Stimulated activated CD8-positive, alpha-beta memory T cell treated with anti-CD3 and anti-CD28 coated beads, Interleukin-2, amount 100 ng/mL, for 48 hours (primary cell): ENCODE measurements at regions not wholly inside any gene's neighbourhood (a gene's known extent, or its start where the extent isn't known, plus 50 kb on each side); places are given as distances from the start of the nearest gene placed in this dataset.

Experiments used
- DNase-seq, 2 donors: peaks; one replicate each; pipeline ENCODE4 v3.0.0-alpha.2; 2020; ENCODE audit warnings: low read depth in 2 of 2

DNA sequence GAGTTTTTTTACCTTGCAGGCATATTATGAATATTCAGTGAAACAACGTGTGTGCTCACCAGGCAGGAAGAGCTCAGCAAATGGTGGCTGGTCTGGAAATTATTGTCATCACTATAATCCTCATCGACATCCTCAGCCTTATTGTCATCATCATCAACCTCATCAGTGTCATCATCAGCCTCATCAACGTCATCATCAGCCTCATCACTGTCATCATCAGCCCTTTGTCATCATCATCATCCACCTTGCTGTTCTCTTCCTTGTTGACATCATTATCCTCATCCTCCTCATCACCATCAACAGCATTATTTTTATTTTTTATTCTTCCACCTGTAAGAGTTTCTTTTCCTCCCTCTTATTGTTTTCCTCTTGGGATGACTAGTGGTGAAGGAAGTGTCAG, 142.3 kb upstream of the GPR26 start:
- DNase-seq: no peak

DNA sequence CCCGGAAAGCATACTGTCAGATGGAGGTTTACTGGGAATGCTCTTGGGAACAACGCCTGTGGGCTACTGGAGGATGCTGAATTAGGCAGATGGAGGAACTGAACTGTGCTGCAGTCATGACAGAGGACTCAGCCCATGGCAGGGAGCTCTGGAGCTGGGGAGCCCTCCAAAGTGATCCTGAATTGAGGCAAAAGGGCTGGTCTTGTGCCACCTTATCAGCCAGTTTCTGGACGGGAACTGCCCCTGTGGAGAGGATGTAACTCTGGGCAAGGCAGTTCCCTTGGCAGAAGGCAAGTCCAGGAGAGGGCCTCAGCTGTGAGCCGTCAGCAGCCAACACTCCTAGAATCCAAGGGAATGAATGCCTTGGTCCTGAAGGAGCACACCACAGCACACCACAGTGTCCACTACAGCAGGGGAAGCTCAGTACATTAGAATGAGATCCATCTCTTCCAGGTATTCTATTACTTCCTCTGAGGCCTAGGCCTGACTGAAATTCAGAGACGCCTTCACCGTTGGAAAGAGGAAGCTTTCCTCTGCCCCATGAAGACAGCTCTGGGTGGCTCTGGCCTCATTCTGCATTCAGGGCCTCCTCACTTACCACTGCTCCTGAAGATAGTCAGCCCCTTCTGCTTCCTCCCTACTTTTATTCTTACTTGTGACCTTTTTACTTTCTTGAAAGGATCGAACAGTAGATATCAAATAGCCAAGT, 139.6 kb upstream of the GPR26 start:
- no peak for DNase-seq

GRCh38 chr10:123527151-123527550, 139.0 kb upstream of the GPR26 start:
- DNase-seq: no peak

GRCh38 chr10:123529146-123529760, 136.9 kb upstream of the GPR26 start:
- no peak for DNase-seq

GRCh38 chr10:123530166-123530870, 135.8 kb upstream of the GPR26 start:
- DNase-seq: no peak

DNA sequence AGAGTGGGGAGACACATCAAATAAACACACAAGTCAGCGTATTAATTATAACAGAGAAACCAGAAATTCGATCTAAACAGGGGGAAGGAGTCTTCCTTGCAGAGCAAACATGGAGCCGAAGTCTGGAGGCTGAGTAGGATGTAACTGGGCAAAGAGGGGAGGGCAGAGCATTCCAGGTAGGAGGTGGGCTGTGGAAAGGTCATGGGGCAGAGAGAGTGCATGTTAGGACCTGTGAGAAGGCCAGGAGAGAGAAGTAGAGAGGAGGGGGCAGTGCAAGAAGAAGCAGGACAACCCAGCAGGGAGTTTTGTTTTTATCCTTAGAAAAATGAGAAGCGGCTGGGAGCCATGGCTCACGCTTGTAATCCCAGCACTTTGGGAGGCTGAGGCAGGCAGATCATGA, 130.8 kb upstream of the GPR26 start:
- no peak for DNase-seq

GRCh38 chr10:123536176-123536845, 129.8 kb upstream of the GPR26 start:
- DNase-seq: no peak

- no peak for DNase-seq
Observed at GRCh38 chr10:123537188-123537961, 128.8 kb upstream of the GPR26 start.

DNA sequence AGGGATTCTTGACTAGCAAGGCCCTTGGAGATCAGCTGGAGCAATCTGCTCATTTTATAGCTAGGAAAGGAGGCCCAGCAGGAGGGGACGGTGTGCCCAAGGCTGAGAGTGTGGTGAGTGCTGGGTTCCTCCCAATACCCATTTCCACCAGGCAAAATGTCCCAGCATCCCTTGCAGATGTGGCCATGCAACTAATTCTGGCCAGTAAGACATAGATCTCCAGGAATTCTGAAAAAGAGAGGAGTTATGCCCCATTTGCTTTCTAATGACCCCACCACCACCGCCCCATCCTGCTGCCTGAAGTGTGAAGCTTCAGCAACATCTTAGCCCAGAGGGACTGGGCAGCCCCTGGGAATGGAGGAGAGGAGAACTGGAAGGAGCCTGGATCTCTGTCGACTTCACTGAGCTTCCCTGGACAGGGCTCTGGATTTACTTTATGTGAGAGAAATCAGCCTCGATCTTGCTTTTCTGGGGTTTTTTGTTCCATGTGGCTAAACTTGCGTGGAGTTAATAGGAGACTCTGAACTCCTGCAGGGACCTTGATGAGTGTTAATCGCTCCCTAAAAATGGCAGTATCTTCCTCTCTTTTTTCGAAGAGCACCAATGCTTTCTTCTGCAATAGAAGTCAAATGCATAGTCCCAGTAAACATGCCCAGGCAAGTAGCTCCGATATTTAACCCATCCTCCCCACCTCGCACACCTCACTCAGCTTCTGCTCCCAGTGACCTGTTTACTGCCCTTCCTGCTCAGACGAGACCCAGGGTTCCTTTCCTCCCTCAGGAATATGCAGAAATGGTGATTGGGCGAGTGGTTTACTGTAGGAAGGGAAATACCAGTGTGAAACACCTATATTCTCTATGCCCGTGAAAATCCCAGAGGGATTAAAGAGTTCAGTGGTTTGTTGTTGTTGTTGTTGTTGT, 127.5 kb upstream of the GPR26 start:
- DNase-seq: no peak

GRCh38 chr10:123544986-123545385, 121.2 kb upstream of the GPR26 start:
- no peak for DNase-seq

DNA sequence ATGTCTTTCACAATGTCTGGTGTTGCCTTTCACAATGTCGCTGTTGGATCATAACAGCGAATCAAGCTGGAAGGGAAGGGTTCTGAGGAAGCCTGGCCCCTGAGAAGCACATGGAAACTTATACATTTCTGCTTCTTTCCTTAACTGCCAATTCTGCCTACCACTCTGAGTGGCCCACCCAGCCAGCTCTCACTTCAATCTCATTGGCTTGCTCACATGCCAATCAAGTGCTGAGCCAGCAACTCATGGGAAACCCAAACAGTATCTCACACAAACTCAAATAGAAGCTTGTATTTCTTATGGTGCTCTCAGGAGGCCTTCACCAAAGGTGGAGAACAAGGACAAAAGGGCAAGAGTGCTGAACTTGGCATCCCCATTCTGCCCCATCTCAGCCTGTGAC, 117.4 kb upstream of the GPR26 start:
- DNase-seq: no peak

GRCh38 chr10:123549761-123550454, 116.2 kb upstream of the GPR26 start:
- DNase-seq: no peak

- DNase-seq: no peak
Observed at GRCh38 chr10:123550675-123551096, 115.5 kb upstream of the GPR26 start.

DNA sequence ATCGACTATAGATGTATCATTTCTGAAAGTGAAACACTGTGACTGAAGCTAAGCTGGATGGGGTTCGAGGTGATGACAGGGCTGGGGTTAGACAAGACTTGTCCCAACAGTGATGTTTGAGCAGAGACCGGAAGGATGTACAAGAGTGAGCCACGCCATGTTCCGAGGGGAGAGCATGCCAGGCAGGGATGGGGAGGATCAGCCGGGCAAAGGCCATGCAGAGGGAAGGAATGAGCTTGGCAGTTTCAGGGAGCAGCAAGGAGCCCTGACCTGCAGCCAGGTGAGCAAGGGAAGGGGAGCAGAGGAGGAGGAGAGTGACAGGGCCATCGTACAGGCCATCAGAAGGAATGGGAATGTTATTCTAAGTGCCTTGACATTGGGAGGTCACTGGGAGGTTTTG, 114.9 kb upstream of the GPR26 start:
- DNase-seq: no peak

DNA sequence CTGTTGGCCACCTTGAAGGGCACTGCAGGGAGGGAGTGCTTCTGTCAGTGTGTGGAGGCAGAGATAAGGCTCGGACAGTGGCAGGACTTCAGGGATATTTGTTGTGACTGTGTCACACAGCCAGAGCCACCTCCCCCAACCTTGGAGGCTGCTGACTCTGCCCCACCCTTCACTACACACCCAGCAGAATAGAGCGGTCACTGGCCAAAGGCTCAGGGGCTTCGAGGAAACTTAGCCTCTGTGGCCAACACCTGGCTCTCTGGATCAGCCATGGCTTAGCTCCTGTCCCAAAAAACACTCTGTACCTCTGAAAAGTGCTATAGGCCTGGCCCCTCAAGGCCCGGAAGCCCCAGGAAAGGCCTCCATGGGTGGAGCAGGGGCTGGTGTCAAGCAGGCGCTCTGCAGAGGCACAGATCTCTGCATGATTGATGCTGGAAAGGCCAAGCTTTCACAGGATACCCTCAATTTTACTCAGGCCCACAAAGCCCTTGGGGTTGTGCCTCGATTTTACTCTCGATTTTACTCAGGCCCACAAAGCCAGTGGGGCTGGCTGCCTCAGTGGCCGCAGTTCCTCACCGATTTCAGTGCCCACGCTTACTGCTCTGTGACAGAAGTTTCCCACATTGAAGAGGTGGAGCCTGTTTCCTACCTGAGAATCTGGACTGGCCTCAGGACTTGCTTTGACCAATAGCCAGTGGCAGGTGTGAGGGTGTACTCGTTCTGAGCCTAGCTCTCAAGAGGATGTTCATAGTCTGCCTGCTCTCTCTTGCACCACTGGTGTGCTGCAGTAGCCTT, 113.2 kb upstream of the GPR26 start:
- DNase-seq: no peak

DNA sequence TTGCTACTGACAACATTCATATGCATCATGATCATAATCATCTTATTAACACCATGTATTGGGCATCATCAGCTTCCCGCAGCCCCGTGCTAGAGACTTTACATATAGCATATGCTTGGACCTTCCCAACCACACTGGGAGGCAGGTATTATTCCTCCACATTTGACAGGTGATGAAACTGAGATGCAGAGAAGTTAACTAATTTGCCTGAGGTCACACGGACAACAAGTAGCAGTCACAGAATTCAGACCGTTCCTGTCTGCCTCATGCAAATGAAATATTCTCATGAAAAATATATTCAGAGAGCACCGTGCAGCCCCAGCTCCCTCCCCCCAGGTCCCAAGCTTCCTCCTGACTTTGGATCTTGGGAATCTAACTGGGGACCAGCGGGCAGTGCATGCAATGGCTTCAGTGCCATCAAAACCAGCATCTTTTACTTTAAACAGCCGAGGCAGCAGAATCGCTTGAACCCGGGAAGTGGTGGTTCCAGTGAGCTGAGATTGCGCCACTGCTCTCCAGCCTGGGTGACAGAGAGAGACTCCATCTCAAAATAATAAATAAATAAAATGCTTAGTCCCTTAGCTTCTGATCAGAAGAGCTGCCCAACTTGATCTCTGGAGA, 112.2 kb upstream of the GPR26 start:
- no peak for DNase-seq

DNA sequence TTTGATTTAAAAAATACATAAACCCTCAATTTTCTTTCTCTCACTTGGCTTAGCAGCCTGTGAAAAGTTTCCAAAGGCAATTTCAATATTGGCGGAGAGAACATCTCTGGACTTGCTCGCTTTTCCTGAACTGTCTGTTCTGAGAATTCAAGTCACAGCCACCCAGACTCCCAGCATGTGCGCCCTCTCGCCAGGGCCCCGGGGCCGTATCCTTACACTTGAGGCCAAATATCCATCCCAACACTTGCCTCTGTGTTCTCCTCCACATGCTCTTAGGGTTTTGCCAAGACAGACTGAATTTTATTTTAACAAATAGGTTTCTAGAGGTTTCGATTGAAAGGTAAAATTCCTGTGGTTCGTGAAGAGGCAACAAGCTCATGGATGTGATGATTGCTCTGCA, 111.5 kb upstream of the GPR26 start:
- no peak for DNase-seq

DNA sequence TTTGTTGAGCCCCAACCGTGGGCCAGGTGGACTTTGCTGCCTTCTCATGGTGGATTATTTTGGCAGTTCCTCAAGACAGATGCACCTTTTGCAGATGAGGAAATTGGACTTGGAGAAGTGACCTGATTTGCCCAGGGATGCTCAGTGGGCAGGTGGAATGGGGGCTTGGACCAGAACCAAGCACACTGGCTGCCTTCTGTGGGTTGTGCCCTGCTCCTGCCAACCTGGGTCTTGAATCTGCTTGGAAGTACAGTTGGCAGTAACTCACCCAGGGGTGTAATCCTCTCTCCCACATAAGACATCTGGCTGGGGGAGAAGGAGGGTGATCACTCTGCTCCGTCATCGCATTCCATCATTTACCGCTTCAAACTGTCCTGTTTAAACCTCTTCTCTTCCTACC, 110.5 kb upstream of the GPR26 start:
- no peak for DNase-seq

DNA sequence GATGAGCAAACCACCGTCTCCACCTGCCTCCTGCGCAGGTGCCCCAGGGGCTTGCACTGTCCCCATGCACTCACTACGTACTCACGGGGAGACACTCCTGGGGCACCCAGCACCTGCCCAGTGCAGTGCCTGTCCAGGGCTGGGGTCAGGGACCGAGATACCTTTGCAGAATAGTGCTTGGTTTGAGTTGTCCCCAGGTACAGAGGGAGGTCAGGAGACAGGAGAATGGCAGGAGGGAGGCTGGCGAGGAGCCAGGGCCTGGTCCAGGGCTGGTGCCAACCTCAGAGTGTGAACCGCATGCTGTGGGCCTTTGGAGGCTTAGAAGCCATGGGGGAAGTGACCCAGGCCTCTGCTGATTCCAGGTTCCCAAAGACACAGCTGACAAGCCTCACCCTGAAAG, 110.1 kb upstream of the GPR26 start:
- DNase-seq: no peak
